ENCODE measurements at regions not wholly inside any gene's neighbourhood (a gene's known extent, or its start where the extent isn't known, plus 50 kb on each side); places are given as distances from the start of the nearest gene placed in this dataset.

GRCh38 chr2:136239079-136239685 is 121.2 kb upstream of the CXCR4 start:
- Histone ChIP-seq H3K4me1 (peaks cover 0 to 5% of the 10 kb centered on the region in 2 donors), H3K27ac (peak overlapping the region; percentile 12 to 44), H3K36me3 (no peaks in the 10 kb centered on the region), H3K4me3 (no peak overlapping the region), H3K27me3 (no peaks in the 10 kb centered on the region), H3K9me3 (no peaks in the 10 kb centered on the region)
- TF ChIP-seq POLR2AphosphoS5 (IDR thresholded peaks at IDR 0.05), result no peak
- no peak for TF ChIP-seq POLR2A (IDR thresholded peaks at IDR 0.05)
- no peak for TF ChIP-seq CTCF (IDR thresholded peaks at IDR 0.05)
- no peak for DNase-seq (ENCODE audit: low spot score in 2 of 2)
- intact Hi-C loops (cut with DNase I; ENCODE audit: low total_unique reads), result no loop called here

- TF ChIP-seq CTCF (IDR thresholded peaks at IDR 0.05) (no peak), POLR2A (IDR thresholded peaks at IDR 0.05) (no peak), POLR2AphosphoS5 (IDR thresholded peaks at IDR 0.05) (no peak)
- peaks cover 0 to 5% of the 10 kb centered on the region in 2 donors for H3K4me1 ChIP-seq
- no peak overlapping the region for H3K4me3 ChIP-seq
- H3K9me3 ChIP-seq, result no peaks in the 10 kb centered on the region
- DNase-seq (ENCODE audit: low spot score in 2 of 2), result no peak
- H3K36me3 ChIP-seq, result no peaks in the 10 kb centered on the region
- H3K27me3 ChIP-seq, result no peaks in the 10 kb centered on the region
- intact Hi-C loops (cut with DNase I; ENCODE audit: low total_unique reads), result no loop called here
- H3K27ac ChIP-seq, result peak overlapping the region; percentile 57 to 82
These were observed 120.5 kb upstream of the CXCR4 start for GRCh38 chr2:136238286-136239078.

GRCh38 chr2:136236019-136236418 is 118.1 kb upstream of the CXCR4 start:
- Histone ChIP-seq H3K36me3 (no peaks in the 10 kb centered on the region), H3K27me3 (no peaks in the 10 kb centered on the region), H3K4me3 (no peak overlapping the region), H3K27ac (peak overlapping the region; percentile 54 to 63), H3K4me1 (peaks cover 0 to 5% of the 10 kb centered on the region in 2 donors), H3K9me3 (no peaks in the 10 kb centered on the region)
- intact Hi-C loops (cut with DNase I; ENCODE audit: low total_unique reads), result no loop called here
- peak in 1 of 2 donors; percentile 48 for DNase-seq (ENCODE audit: low spot score in 2 of 2)
- TF ChIP-seq CTCF (IDR thresholded peaks at IDR 0.05), result no peak
- no peak for TF ChIP-seq POLR2A (IDR thresholded peaks at IDR 0.05)
- TF ChIP-seq POLR2AphosphoS5 (IDR thresholded peaks at IDR 0.05), result no peak

GRCh38 chr2:136235546-136235945 is 117.6 kb upstream of the CXCR4 start:
- intact Hi-C loops (cut with DNase I; ENCODE audit: low total_unique reads), result no loop called here
- H3K4me3 ChIP-seq, result no peak overlapping the region
- no peak for TF ChIP-seq CTCF (IDR thresholded peaks at IDR 0.05)
- TF ChIP-seq POLR2AphosphoS5 (IDR thresholded peaks at IDR 0.05), result no peak
- TF ChIP-seq POLR2A (IDR thresholded peaks at IDR 0.05), result no peak
- H3K27ac ChIP-seq, result peak overlapping the region in 1 of 2 donors; percentile 19
- H3K27me3 ChIP-seq, result no peaks in the 10 kb centered on the region
- H3K36me3 ChIP-seq, result no peaks in the 10 kb centered on the region
- peaks cover 0 to 5% of the 10 kb centered on the region in 2 donors for H3K4me1 ChIP-seq
- DNase-seq (ENCODE audit: low spot score in 2 of 2), result no peak
- no peaks in the 10 kb centered on the region for H3K9me3 ChIP-seq

- Histone ChIP-seq H3K27ac (no peak overlapping the region), H3K36me3 (no peaks in the 10 kb centered on the region), H3K9me3 (no peaks in the 10 kb centered on the region), H3K4me3 (no peak overlapping the region), H3K27me3 (no peaks in the 10 kb centered on the region), H3K4me1 (peaks cover 0 to 5% of the 10 kb centered on the region in 2 donors)
- no peak for DNase-seq (ENCODE audit: low spot score in 2 of 2)
- TF ChIP-seq POLR2A (IDR thresholded peaks at IDR 0.05) (no peak), POLR2AphosphoS5 (IDR thresholded peaks at IDR 0.05) (no peak), CTCF (IDR thresholded peaks at IDR 0.05) (no peak)
- intact Hi-C loops (cut with DNase I; ENCODE audit: low total_unique reads), result no loop called here
These were observed 116.3 kb upstream of the CXCR4 start for GRCh38 chr2:136234261-136234660.

Measured in breast epithelium (tissue), 4 donors.